Osteoblast (primary cell): ENCODE measurements at regions not wholly inside any gene's neighbourhood (a gene's known extent, or its start where the extent isn't known, plus 50 kb on each side); places are given as distances from the start of the nearest gene placed in this dataset.
A peak's percentile ranks its signal among the peaks of the same experiment; 100 is the strongest.

ENCODE experiments used
- DNase-seq: peaks from one replicate; pipeline ENCODE4 v3.0.0; 2011; ENCODE audit warnings: low spot score, mixed read lengths; ENCODE audit not compliant: insufficient read length; ENCODE audit errors: missing footprints
- H2AFZ ChIP-seq: 2 replicates; pipeline ENCODE4 v1.6.0; 2011; ENCODE audit warnings: mild to moderate bottlenecking, low read length
- H3K27ac ChIP-seq: 2 replicates; pipeline ENCODE4 v1.5.1; 2011; ENCODE audit warnings: mild to moderate bottlenecking, low read depth, low read length, moderate library complexity
- H3K27me3 ChIP-seq: 2 replicates; pipeline ENCODE4 v1.6.0; 2012; ENCODE audit warnings: mild to moderate bottlenecking, control low read depth, inconsistent platforms, low read length, moderate library complexity; ENCODE audit not compliant: insufficient read depth
- H3K36me3 ChIP-seq: 2 replicates; pipeline ENCODE4 v1.5.1; 2011; ENCODE audit warnings: mild to moderate bottlenecking, low read length, control low read depth, moderate library complexity; ENCODE audit not compliant: insufficient read depth
- H3K4me1 ChIP-seq: 2 replicates; pipeline ENCODE4 v1.5.1; 2011; ENCODE audit warnings: mild to moderate bottlenecking, low read length, control low read depth, moderate library complexity; ENCODE audit not compliant: insufficient read depth
- H3K4me2 ChIP-seq: 2 replicates; pipeline ENCODE4 v1.6.0; 2011; ENCODE audit warnings: mild to moderate bottlenecking, low read length; ENCODE audit not compliant: insufficient read depth
- H3K4me3 ChIP-seq: fragments of 200-600 bp; sonication (generic); 3 replicates; pipeline ENCODE4 v1.5.1; 2012; ENCODE audit warnings: mild to moderate bottlenecking, low read length, inconsistent platforms; ENCODE audit not compliant: insufficient read depth
- H3K79me2 ChIP-seq: 2 replicates; pipeline ENCODE4 v1.6.0; 2012; ENCODE audit warnings: mild to moderate bottlenecking, low read length, control low read depth, inconsistent platforms; ENCODE audit not compliant: insufficient read depth
- H3K9me3 ChIP-seq: 2 replicates; pipeline ENCODE4 v1.5.1; 2011; ENCODE audit warnings: low read depth, low read length, control low read depth
- H4K20me1 ChIP-seq: 2 replicates; pipeline ENCODE4 v1.6.0; 2012; ENCODE audit warnings: mild to moderate bottlenecking, low read length, control low read depth; ENCODE audit not compliant: insufficient read depth
- TF ChIP-seq, protein P1 (sequence below): IDR thresholded peaks from 2 replicates; pipeline ENCODE4 v1.5.1; 2011; ENCODE audit warnings: mild to moderate bottlenecking, low read depth, low read length, moderate library complexity; ENCODE audit errors: extremely low read depth

DNA sequence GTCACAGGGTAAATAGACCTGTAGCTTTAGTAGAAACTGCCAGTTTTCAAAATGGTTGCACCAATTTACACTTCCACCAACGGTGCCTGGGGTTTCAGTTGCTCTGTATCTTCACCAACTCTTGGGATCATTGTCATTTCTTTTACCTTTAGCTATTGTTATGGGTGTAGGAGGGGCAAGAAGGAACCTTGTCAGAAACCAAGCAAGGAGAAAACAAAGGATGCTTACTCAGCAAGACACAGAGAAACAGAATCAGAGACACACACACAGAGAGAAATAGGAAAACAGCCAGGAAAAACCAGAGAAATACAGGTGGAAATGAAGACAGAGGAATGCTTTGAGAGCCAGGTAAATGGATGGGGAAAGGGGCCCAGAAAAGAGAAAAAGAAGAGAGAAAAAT is 367.6 kb downstream of the MIAT start:
- H3K9me3 ChIP-seq = no peaks in the 10 kb centered on the region
- TF ChIP-seq, protein P1, sequence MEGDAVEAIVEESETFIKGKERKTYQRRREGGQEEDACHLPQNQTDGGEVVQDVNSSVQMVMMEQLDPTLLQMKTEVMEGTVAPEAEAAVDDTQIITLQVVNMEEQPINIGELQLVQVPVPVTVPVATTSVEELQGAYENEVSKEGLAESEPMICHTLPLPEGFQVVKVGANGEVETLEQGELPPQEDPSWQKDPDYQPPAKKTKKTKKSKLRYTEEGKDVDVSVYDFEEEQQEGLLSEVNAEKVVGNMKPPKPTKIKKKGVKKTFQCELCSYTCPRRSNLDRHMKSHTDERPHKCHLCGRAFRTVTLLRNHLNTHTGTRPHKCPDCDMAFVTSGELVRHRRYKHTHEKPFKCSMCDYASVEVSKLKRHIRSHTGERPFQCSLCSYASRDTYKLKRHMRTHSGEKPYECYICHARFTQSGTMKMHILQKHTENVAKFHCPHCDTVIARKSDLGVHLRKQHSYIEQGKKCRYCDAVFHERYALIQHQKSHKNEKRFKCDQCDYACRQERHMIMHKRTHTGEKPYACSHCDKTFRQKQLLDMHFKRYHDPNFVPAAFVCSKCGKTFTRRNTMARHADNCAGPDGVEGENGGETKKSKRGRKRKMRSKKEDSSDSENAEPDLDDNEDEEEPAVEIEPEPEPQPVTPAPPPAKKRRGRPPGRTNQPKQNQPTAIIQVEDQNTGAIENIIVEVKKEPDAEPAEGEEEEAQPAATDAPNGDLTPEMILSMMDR = no peak
- H4K20me1 ChIP-seq = no peaks in the 10 kb centered on the region
- H3K36me3 ChIP-seq = no peaks in the 10 kb centered on the region
- H3K27me3 ChIP-seq = no peaks in the 10 kb centered on the region
- H3K4me1 ChIP-seq = no peaks in the 10 kb centered on the region
- DNase-seq = no peak
- H3K4me2 ChIP-seq = no peak overlapping the region
- no peaks in the 10 kb centered on the region for H3K79me2 ChIP-seq
- no peak overlapping the region for H2AFZ ChIP-seq
- no peak overlapping the region for H3K4me3 ChIP-seq
- H3K27ac ChIP-seq = no peak overlapping the region

DNA sequence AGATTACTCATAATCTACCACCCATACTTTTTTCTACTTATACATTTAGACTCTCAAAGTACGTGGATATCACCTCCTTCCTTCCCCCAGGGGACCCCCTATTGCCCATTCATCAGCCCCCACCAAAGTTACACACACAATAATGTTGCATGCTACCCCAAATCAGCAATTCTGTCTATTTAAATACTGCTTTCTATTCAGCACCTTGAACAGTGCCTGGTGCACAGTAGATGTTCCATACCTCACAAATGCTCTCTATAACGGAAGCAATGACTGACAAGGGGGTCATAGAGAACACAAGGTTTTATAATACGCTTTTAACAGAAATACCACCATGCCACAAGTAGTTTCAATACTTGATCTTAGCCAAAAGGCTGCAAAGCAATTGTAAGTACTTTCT is 370.7 kb downstream of the MIAT start:
- H4K20me1 ChIP-seq = no peaks in the 10 kb centered on the region
- no peaks in the 10 kb centered on the region for H3K79me2 ChIP-seq
- TF ChIP-seq, protein P1 = no peak
- H3K36me3 ChIP-seq = no peaks in the 10 kb centered on the region
- H3K27ac ChIP-seq = no peak overlapping the region
- no peak for DNase-seq
- no peak overlapping the region for H2AFZ ChIP-seq
- peaks cover 8% of the 10 kb centered on the region for H3K27me3 ChIP-seq
- H3K9me3 ChIP-seq = no peaks in the 10 kb centered on the region
- no peak overlapping the region for H3K4me3 ChIP-seq
- H3K4me1 ChIP-seq = no peaks in the 10 kb centered on the region
- no peak overlapping the region for H3K4me2 ChIP-seq

DNA sequence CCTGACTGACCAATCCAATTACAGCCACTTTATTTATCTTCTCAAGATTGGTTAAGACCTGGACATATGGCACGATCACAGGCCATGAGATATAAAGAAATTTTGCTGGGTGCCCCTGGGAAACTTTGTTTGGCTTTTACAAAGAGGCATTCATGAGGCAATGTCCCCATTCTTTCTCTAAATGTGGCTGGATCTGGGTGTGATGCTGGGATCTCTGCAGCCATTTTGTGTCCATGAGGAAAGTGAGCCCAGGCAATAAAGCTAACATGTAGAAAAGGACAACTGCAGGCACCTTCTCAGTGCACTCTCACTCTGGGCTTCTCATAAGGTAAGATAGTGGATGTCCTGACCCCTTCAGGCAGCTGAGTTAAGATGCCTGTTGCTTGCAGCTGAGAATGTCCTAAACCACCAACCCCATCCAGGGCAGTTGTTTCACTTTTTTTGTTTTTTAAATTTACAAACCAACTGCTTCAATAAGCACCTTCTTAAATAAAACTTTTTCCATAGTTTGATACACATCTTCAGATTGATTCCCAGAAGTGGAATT is 372.3 kb downstream of the MIAT start:
- no peak overlapping the region for H3K27ac ChIP-seq
- no peak overlapping the region for H2AFZ ChIP-seq
- no peak overlapping the region for H3K4me3 ChIP-seq
- peaks cover 22% of the 10 kb centered on the region for H3K27me3 ChIP-seq
- no peak for DNase-seq
- no peak overlapping the region for H3K4me2 ChIP-seq
- no peaks in the 10 kb centered on the region for H3K79me2 ChIP-seq
- no peaks in the 10 kb centered on the region for H3K4me1 ChIP-seq
- no peaks in the 10 kb centered on the region for H3K36me3 ChIP-seq
- H4K20me1 ChIP-seq = no peaks in the 10 kb centered on the region
- TF ChIP-seq, protein P1 = no peak
- no peaks in the 10 kb centered on the region for H3K9me3 ChIP-seq

DNA sequence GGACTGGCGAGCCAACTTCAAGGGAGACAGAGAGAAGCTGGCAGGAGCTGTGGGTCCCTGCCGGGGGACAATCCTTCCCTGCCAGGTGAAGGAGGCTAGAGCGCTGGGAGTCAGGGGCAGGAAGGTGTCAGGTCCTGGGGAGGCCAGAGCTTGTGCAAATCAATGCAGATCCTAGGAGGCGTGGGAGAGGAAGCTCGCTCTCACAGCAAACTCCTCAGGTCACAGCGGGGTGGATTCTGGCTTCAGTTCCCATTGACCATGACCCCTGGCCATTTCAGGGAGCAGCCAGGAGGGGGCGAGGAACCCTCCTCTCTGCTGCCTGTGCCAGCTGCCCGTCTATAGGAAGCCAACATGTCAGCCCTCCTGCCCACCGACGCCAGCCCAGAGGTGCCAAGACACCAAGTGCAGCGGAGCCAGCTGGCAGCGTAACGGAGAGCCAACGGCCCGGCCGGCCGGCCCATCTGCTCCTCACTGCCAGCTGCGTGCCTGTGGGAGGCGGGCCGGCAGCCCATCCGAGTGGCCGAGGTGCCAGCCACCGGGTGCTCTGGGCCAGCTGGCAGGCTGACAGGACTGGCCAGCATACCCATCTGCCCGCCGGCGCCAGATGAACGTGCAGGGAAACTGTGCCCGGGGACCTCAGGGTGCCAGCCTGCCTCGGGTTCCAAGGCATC is 374.8 kb downstream of the MIAT start:
- no peak overlapping the region for H2AFZ ChIP-seq
- H3K79me2 ChIP-seq = no peaks in the 10 kb centered on the region
- H3K9me3 ChIP-seq = no peaks in the 10 kb centered on the region
- H3K27me3 ChIP-seq = peaks cover 22% of the 10 kb centered on the region
- no peak overlapping the region for H3K27ac ChIP-seq
- no peak overlapping the region for H3K4me3 ChIP-seq
- TF ChIP-seq, protein P1 = peak; percentile 31
- peak; percentile 77 for DNase-seq
- no peak overlapping the region for H3K4me2 ChIP-seq
- no peaks in the 10 kb centered on the region for H4K20me1 ChIP-seq
- H3K4me1 ChIP-seq = no peaks in the 10 kb centered on the region
- no peaks in the 10 kb centered on the region for H3K36me3 ChIP-seq
